ENCODE measurements at regions not wholly inside any gene's neighbourhood (a gene's known extent, or its start where the extent isn't known, plus 50 kb on each side); places are given as distances from the start of the nearest gene placed in this dataset.

DNA sequence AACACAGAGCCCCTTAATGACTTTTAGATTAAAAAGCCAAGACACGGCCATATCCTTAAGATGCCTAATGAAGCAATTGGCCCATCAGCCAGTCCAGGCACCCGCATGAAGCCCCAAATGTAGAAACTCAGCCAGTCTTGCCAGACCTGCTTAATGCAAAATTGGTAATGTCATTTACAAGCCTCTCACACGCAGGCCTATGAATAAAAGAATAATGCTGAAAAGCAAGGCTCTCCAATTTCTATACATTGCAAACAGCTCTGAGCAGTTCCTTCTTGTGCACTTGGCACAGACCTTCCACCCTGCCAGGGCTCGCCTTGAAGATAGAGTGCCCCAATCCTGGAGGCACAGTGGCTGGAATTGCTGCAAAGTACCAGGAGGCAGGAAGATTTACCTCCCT, 498.9 kb downstream of the NPHP4 start:
- peaks cover 2% of the 10 kb centered on the region for H3K27me3 Mint-ChIP-seq
- no peak overlapping the region for H3K4me3 Mint-ChIP-seq
- no peaks in the 10 kb centered on the region for H3K9me3 Mint-ChIP-seq
- H3K36me3 Mint-ChIP-seq (ENCODE audit: low read depth), result no peaks in the 10 kb centered on the region
- no peak overlapping the region for H3K27ac Mint-ChIP-seq
- H3K4me1 Mint-ChIP-seq, result no peaks in the 10 kb centered on the region
- DNase-seq (no peak), ATAC-seq (no peak)

DNA sequence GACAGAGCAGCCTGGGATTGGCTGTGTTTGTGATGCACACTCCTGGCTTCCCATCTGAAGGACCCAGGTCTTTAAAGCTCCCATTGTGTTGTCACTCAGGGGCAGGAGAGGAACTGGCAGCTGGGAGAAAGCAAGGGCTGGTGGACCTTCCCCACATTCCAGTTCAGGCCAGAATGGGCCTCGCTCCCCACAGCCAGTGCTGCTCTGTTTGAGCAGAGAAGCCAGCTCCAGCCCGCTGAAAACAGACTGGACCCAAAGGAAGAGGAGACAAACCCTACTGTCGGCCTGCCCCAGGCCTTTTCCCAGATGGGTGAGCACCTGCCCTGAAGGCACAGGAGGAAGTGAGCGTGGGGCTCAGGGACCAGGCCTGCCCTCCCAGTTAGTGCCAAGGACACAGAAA, 499.4 kb downstream of the NPHP4 start:
- no peaks in the 10 kb centered on the region for H3K36me3 Mint-ChIP-seq (ENCODE audit: low read depth)
- no peak overlapping the region for H3K27ac Mint-ChIP-seq
- no peaks in the 10 kb centered on the region for H3K4me1 Mint-ChIP-seq
- ATAC-seq (no peak), DNase-seq (no peak)
- no peak overlapping the region for H3K4me3 Mint-ChIP-seq
- peaks cover 2% of the 10 kb centered on the region for H3K27me3 Mint-ChIP-seq
- H3K9me3 Mint-ChIP-seq, result no peaks in the 10 kb centered on the region

DNA sequence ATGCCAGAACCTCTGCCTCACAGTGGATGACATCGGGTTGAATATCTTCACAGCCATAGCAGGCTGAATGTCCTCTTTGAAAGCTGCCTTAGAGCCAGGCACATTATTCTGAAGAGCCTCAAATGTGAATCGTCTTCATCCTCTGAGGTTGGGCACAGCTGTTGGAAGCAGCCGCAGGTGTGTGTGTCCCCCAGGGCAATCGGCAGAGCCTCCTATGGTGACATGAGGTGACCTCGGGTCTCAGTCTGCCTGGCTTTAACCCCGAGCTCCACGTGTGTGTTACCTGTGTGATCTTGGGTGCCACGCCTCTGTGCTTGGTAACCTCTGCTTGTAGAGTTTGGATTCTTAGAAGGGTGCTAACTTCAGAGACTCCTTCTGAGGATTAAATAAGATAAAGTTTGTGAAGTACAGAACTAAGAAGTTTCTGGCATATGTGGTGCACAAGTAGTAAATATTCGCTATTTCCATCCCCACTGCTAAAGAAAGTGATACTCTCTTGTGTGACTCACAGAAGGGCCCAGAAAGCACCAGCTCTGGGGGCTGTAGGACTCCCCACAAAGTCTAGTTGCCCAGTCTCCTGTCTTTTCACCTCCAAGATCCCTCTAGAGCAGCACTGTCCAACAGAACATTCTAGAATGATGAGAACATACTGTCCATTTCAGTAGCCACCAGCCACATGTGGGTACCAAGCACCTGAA, 500.9 kb downstream of the NPHP4 start:
- Mint-ChIP-seq H3K27me3 (no peaks in the 10 kb centered on the region), H3K4me1 (no peaks in the 10 kb centered on the region), H3K4me3 (no peak overlapping the region), H3K9me3 (no peaks in the 10 kb centered on the region), H3K27ac (no peak overlapping the region), H3K36me3 (ENCODE audit: low read depth) (no peaks in the 10 kb centered on the region)
- ATAC-seq (peak; percentile 35), DNase-seq (no peak)

GRCh38 chr1:5490635-5491034, 501.6 kb downstream of the NPHP4 start:
- DNase-seq (no peak), ATAC-seq (no peak)
- H3K4me3 Mint-ChIP-seq, result no peak overlapping the region
- H3K27me3 Mint-ChIP-seq, result no peaks in the 10 kb centered on the region
- no peaks in the 10 kb centered on the region for H3K9me3 Mint-ChIP-seq
- H3K27ac Mint-ChIP-seq, result no peak overlapping the region
- H3K36me3 Mint-ChIP-seq (ENCODE audit: low read depth), result no peaks in the 10 kb centered on the region
- no peaks in the 10 kb centered on the region for H3K4me1 Mint-ChIP-seq

DNA sequence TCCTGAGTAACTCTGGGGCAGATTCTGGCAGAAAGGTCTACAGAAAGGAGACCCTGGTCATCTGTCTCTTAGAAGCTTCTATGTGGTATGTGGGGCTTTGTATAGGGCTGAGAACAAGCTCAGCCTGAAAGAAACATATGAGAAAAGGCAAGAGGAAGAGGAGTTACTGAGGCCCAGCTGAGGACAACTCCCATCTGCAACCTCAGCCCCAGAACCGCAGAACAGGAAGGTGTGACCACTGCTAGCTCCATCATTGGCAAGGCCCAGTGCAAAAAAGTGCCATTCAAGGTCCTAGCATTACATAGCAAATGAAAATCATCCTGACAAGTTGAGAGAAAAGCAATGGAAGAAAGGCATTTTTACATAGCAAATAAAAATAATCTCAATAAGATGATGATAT, 503.8 kb downstream of the NPHP4 start:
- H3K4me1 Mint-ChIP-seq, result no peaks in the 10 kb centered on the region
- no peak overlapping the region for H3K27ac Mint-ChIP-seq
- H3K27me3 Mint-ChIP-seq, result no peaks in the 10 kb centered on the region
- ATAC-seq (no peak), DNase-seq (no peak)
- no peaks in the 10 kb centered on the region for H3K36me3 Mint-ChIP-seq (ENCODE audit: low read depth)
- H3K4me3 Mint-ChIP-seq, result no peak overlapping the region
- no peaks in the 10 kb centered on the region for H3K9me3 Mint-ChIP-seq

GRCh38 chr1:5485968-5486696, 506.1 kb downstream of the NPHP4 start:
- ATAC-seq, result no peak
- H3K9me3 Mint-ChIP-seq, result no peaks in the 10 kb centered on the region
- DNase-seq, result no peak
- no peak overlapping the region for H3K27ac Mint-ChIP-seq
- peaks cover 8% of the 10 kb centered on the region for H3K4me1 Mint-ChIP-seq
- H3K4me3 Mint-ChIP-seq, result no peak overlapping the region
- H3K27me3 Mint-ChIP-seq, result no peaks in the 10 kb centered on the region
- H3K36me3 Mint-ChIP-seq (ENCODE audit: low read depth), result no peaks in the 10 kb centered on the region

- Mint-ChIP-seq H3K9me3 (no peaks in the 10 kb centered on the region), H3K4me3 (no peak overlapping the region), H3K4me1 (peaks cover 8% of the 10 kb centered on the region), H3K27ac (no peak overlapping the region), H3K27me3 (no peaks in the 10 kb centered on the region), H3K36me3 (ENCODE audit: low read depth) (no peaks in the 10 kb centered on the region)
- DNase-seq (no peak), ATAC-seq (no peak)
Measured at GRCh38 chr1:5485436-5485835, 506.8 kb downstream of the NPHP4 start.

- H3K9me3 Mint-ChIP-seq, result no peaks in the 10 kb centered on the region
Measured at GRCh38 chr1:5484451-5485165, 507.6 kb downstream of the NPHP4 start.

DNA sequence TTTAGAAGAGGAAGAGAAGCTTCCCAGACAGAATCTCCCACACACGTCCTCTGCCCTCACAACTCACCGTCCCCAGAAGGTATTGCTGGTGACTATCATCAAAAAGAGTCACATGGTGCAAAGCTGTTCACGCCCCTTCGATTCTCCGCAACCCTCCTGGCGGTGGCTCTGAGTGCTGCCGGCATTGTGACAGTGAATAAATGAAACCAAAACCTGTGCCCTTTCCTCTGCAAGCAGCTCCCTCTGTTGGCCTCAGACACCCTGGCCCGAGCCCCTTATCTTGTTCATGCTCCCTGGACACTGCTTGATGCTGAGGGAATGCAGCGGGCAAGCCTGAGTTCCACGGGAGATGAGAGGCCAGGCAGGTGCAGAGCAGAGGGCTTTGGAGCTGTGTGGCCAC, 510.3 kb downstream of the NPHP4 start:
- Mint-ChIP-seq H3K9me3 (no peaks in the 10 kb centered on the region), H3K4me3 (no peak overlapping the region), H3K27me3 (no peaks in the 10 kb centered on the region), H3K4me1 (peaks cover 8% of the 10 kb centered on the region), H3K27ac (no peak overlapping the region), H3K36me3 (ENCODE audit: low read depth) (no peaks in the 10 kb centered on the region)
- DNase-seq, result peak; percentile 21
- peak; percentile 45 for ATAC-seq

More at GRCh38 chr1:5484451-5485165, 507.6 kb downstream of the NPHP4 start:
- Mint-ChIP-seq H3K36me3 (ENCODE audit: low read depth) (no peaks in the 10 kb centered on the region), H3K4me1 (peaks cover 8% of the 10 kb centered on the region), H3K4me3 (no peak overlapping the region), H3K27me3 (no peaks in the 10 kb centered on the region), H3K27ac (no peak overlapping the region)
- DNase-seq (no peak), ATAC-seq (no peak)

- H3K27ac Mint-ChIP-seq, result no peak overlapping the region
- H3K4me3 Mint-ChIP-seq, result no peak overlapping the region
- no peaks in the 10 kb centered on the region for H3K9me3 Mint-ChIP-seq
- peaks cover 8% of the 10 kb centered on the region for H3K4me1 Mint-ChIP-seq
- no peaks in the 10 kb centered on the region for H3K36me3 Mint-ChIP-seq (ENCODE audit: low read depth)
- H3K27me3 Mint-ChIP-seq, result no peaks in the 10 kb centered on the region
- no peak for DNase-seq
- ATAC-seq, result no peak
Measured at GRCh38 chr1:5480906-5481305, 511.3 kb downstream of the NPHP4 start.

- H3K36me3 Mint-ChIP-seq (ENCODE audit: low read depth), result no peaks in the 10 kb centered on the region
- peaks cover 8% of the 10 kb centered on the region for H3K4me1 Mint-ChIP-seq
- H3K27me3 Mint-ChIP-seq, result no peaks in the 10 kb centered on the region
- H3K4me3 Mint-ChIP-seq, result no peak overlapping the region
- DNase-seq, result no peak
- no peaks in the 10 kb centered on the region for H3K9me3 Mint-ChIP-seq
- H3K27ac Mint-ChIP-seq, result no peak overlapping the region
- ATAC-seq, result no peak
Measured at GRCh38 chr1:5479876-5480646, 512.2 kb downstream of the NPHP4 start.

DNA sequence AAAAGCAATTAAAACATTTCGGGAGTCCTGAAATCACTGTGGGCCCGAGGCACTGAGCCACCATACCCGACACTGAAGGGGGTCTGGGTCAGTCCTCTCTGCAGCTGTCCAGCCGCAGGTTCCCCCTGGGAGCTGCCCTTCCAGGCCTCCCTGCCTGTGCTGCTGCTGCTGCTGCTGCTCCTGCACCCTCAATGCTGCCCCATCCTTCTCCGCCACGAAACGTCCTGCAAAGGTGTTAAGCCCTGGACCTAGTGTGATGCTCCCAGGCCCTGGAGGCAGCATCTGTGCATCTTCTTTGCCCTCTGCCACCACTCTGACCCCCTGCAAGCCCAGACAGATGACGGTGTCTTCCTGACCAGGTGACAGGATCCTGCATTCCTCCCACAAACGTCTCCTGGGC, 513.3 kb downstream of the NPHP4 start:
- Mint-ChIP-seq H3K27ac (no peak overlapping the region), H3K4me3 (no peak overlapping the region), H3K4me1 (peaks cover 8% of the 10 kb centered on the region), H3K36me3 (ENCODE audit: low read depth) (no peaks in the 10 kb centered on the region), H3K9me3 (no peaks in the 10 kb centered on the region), H3K27me3 (no peaks in the 10 kb centered on the region)
- no peak for DNase-seq
- ATAC-seq, result no peak

- DNase-seq (no peak), ATAC-seq (no peak)
- H3K27me3 Mint-ChIP-seq, result no peaks in the 10 kb centered on the region
- H3K4me1 Mint-ChIP-seq, result peaks cover 8% of the 10 kb centered on the region
- no peak overlapping the region for H3K27ac Mint-ChIP-seq
- no peak overlapping the region for H3K4me3 Mint-ChIP-seq
- H3K36me3 Mint-ChIP-seq (ENCODE audit: low read depth), result no peaks in the 10 kb centered on the region
- no peaks in the 10 kb centered on the region for H3K9me3 Mint-ChIP-seq
Measured at GRCh38 chr1:5478156-5478695, 514.0 kb downstream of the NPHP4 start.

GRCh38 chr1:5477716-5478115, 514.5 kb downstream of the NPHP4 start:
- H3K27me3 Mint-ChIP-seq, result no peaks in the 10 kb centered on the region
- no peak overlapping the region for H3K4me3 Mint-ChIP-seq
- H3K36me3 Mint-ChIP-seq (ENCODE audit: low read depth), result no peaks in the 10 kb centered on the region
- no peak for DNase-seq
- no peak overlapping the region for H3K27ac Mint-ChIP-seq
- no peaks in the 10 kb centered on the region for H3K9me3 Mint-ChIP-seq
- peaks cover 6% of the 10 kb centered on the region for H3K4me1 Mint-ChIP-seq
- ATAC-seq, result no peak
